ENCODE measurements at regions not wholly inside any gene's neighbourhood (a gene's known extent, or its start where the extent isn't known, plus 50 kb on each side); places are given as distances from the start of the nearest gene placed in this dataset.

DNA sequence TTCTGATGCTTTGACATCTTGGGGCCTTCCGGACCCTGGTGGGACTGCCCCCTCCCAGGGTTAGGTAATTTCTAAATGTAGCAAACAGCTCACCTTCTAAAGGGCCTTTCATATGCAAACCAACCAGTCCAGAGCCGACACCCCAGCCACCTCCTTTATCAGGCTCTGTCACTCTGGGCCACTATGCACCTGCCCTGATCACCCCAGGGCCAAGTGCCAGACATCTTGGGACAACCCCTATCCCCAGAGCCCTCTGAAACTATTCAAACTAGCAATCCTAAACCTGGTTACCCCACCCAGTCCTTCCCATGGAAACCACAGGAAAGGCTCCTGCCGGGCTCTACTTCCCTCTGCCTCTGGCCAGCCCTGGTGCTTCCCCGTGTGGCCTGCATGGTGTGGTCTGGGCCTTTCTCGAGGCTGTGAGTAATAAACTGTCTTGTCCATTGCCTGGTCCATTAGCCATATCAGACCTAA, 91.2 kb upstream of the TNRC6C start:
- TF ChIP-seq, protein P1, sequence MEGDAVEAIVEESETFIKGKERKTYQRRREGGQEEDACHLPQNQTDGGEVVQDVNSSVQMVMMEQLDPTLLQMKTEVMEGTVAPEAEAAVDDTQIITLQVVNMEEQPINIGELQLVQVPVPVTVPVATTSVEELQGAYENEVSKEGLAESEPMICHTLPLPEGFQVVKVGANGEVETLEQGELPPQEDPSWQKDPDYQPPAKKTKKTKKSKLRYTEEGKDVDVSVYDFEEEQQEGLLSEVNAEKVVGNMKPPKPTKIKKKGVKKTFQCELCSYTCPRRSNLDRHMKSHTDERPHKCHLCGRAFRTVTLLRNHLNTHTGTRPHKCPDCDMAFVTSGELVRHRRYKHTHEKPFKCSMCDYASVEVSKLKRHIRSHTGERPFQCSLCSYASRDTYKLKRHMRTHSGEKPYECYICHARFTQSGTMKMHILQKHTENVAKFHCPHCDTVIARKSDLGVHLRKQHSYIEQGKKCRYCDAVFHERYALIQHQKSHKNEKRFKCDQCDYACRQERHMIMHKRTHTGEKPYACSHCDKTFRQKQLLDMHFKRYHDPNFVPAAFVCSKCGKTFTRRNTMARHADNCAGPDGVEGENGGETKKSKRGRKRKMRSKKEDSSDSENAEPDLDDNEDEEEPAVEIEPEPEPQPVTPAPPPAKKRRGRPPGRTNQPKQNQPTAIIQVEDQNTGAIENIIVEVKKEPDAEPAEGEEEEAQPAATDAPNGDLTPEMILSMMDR (IDR thresholded peaks at IDR 0.05), result no peak
- TF ChIP-seq POLR2A (IDR thresholded peaks at IDR 0.05), result no peak

Measured in upper lobe of left lung (tissue), 4 donors.